ENCODE measurements at regions not wholly inside any gene's neighbourhood (a gene's known extent, or its start where the extent isn't known, plus 50 kb on each side); places are given as distances from the start of the nearest gene placed in this dataset. TPM values are rescaled to one million over a fixed set of nuclear protein-coding genes. Genes with fewer than 3 reads are reported as not detected.

Small RNA genes lying in the stretch of these regions (small RNA-seq; reads per million reads assigned to genes)
- gene AC069439.1 (ENCODE audit: low replicate concordance): not detected
- gene AC072046.1 (ENCODE audit: low replicate concordance): not detected
- gene AC072046.2 (ENCODE audit: low replicate concordance): not detected
- gene MTND4LP10 (ENCODE audit: low replicate concordance): not detected
- gene RN7SKP298 (ENCODE audit: low replicate concordance): not detected

All from temporal lobe (tissue), 1 donor.